Activated naive CD8-positive, alpha-beta T cell treated with anti-CD3 and anti-CD28 coated beads, Interleukin-2, amount 10 ng/mL, durations not matched to agents 7 days and 5 days (primary cell): ENCODE measurements at regions not wholly inside any gene's neighbourhood (a gene's known extent, or its start where the extent isn't known, plus 50 kb on each side); places are given as distances from the start of the nearest gene placed in this dataset.

ENCODE experiments used
- ATAC-seq: fragments of 150-1000 bp; cut with Tn5 transposase; one replicate; pipeline ENCODE4 v1.10.0; 2021; ENCODE audit warnings: low read depth, moderate library complexity
- POLR2A ChIA-PET: fragments of 350-600 bp; sonication (Branson Sonifier 250); formaldehyde crosslinking; loops from one replicate; lab custom pipeline; 2021; ENCODE audit warnings: antibody characterized with exemption; lab: Charles Lee
- DNase-seq: peaks from one replicate; pipeline ENCODE4 v3.0.0; 2021
- H3K27ac Mint-ChIP-seq: one replicate; pipeline ENCODE4 v1.8.0; 2022; ENCODE audit warnings: mild to moderate bottlenecking, mixed read lengths
- H3K27me3 Mint-ChIP-seq: one replicate; pipeline ENCODE4 v1.8.0; 2022; ENCODE audit warnings: mild to moderate bottlenecking, moderate library complexity, mixed read lengths
- H3K36me3 Mint-ChIP-seq: one replicate; pipeline ENCODE4 v1.8.0; 2021; ENCODE audit warnings: mild to moderate bottlenecking, mixed read lengths
- H3K4me1 Mint-ChIP-seq: one replicate; pipeline ENCODE4 v1.8.0; 2021; ENCODE audit warnings: mixed read lengths
- H3K4me3 Mint-ChIP-seq: one replicate; pipeline ENCODE4 v1.8.0; 2022; ENCODE audit warnings: mild to moderate bottlenecking, moderate library complexity, mixed read lengths
- H3K9me3 Mint-ChIP-seq: one replicate; pipeline ENCODE4 v1.8.0; 2021; ENCODE audit warnings: mixed read lengths

- H3K4me3 Mint-ChIP-seq = peak overlapping the region; percentile 76
- H3K4me1 Mint-ChIP-seq = peaks cover 59% of the 10 kb centered on the region
- no peaks in the 10 kb centered on the region for H3K36me3 Mint-ChIP-seq
- peak overlapping the region; percentile 96 for H3K27ac Mint-ChIP-seq
- ATAC-seq (peak; percentile 83), DNase-seq (peak; percentile 77)
- no peaks in the 10 kb centered on the region for H3K9me3 Mint-ChIP-seq
- POLR2A ChIA-PET = interaction anchor here (0.9 to 1.7 kb wide), 13 partner anchors 10 to 414 kb away, joined by 3 to 18 read pairs (median 5); partner anchors contain the start of gene SLC30A7
- no peaks in the 10 kb centered on the region for H3K27me3 Mint-ChIP-seq
Observed at GRCh38 chr1:101309334-101310311, 72.8 kb downstream of the S1PR1 start.

GRCh38 chr1:101310506-101310905 is 73.7 kb downstream of the S1PR1 start:
- ATAC-seq (peak; percentile 8), DNase-seq (no peak)
- Mint-ChIP-seq H3K9me3 (no peaks in the 10 kb centered on the region), H3K36me3 (no peaks in the 10 kb centered on the region), H3K27ac (peak overlapping the region; percentile 96), H3K27me3 (no peaks in the 10 kb centered on the region), H3K4me3 (peak overlapping the region; percentile 76), H3K4me1 (peaks cover 59% of the 10 kb centered on the region)
- POLR2A ChIA-PET = interaction anchor here (1.5 kb wide), 2 partner anchors 128 to 415 kb away, joined by 4 to 6 read pairs; partner anchors contain the start of gene SLC30A7

- ATAC-seq = no peak
- H3K27ac Mint-ChIP-seq = peak overlapping the region; percentile 96
- H3K27me3 Mint-ChIP-seq = peaks cover 2% of the 10 kb centered on the region
Observed at GRCh38 chr1:101311146-101311920, 74.5 kb downstream of the S1PR1 start.

GRCh38 chr1:101312147-101312546 is 75.3 kb downstream of the S1PR1 start:
- Mint-ChIP-seq H3K27me3 (peaks cover 3% of the 10 kb centered on the region), H3K4me1 (peaks cover 58% of the 10 kb centered on the region), H3K4me3 (peak overlapping the region; percentile 76), H3K27ac (peak overlapping the region; percentile 96), H3K9me3 (no peaks in the 10 kb centered on the region), H3K36me3 (no peaks in the 10 kb centered on the region)
- DNase-seq = peak; percentile 34
- POLR2A ChIA-PET = no interaction called here
- ATAC-seq = no peak

More at GRCh38 chr1:101311146-101311920, 74.5 kb downstream of the S1PR1 start:
- Mint-ChIP-seq H3K4me1 (peaks cover 59% of the 10 kb centered on the region), H3K36me3 (no peaks in the 10 kb centered on the region), H3K9me3 (no peaks in the 10 kb centered on the region), H3K4me3 (peak overlapping the region; percentile 76)
- POLR2A ChIA-PET = no interaction called here
- no peak for DNase-seq

GRCh38 chr1:101313356-101313755 is 76.5 kb downstream of the S1PR1 start:
- H3K36me3 Mint-ChIP-seq = no peaks in the 10 kb centered on the region
- no peak overlapping the region for H3K4me3 Mint-ChIP-seq
- POLR2A ChIA-PET = no interaction called here
- peak overlapping the region; percentile 96 for H3K27ac Mint-ChIP-seq
- no peaks in the 10 kb centered on the region for H3K9me3 Mint-ChIP-seq
- DNase-seq (no peak), ATAC-seq (no peak)
- peaks cover 46% of the 10 kb centered on the region for H3K4me1 Mint-ChIP-seq
- peaks cover 3% of the 10 kb centered on the region for H3K27me3 Mint-ChIP-seq

- Mint-ChIP-seq H3K4me3 (no peak overlapping the region), H3K4me1 (peaks cover 41% of the 10 kb centered on the region), H3K27ac (no peak overlapping the region), H3K36me3 (no peaks in the 10 kb centered on the region), H3K9me3 (no peaks in the 10 kb centered on the region), H3K27me3 (peaks cover 5% of the 10 kb centered on the region)
- no peak for ATAC-seq
- no peak for DNase-seq
- POLR2A ChIA-PET = no interaction called here
Observed at GRCh38 chr1:101314244-101314643, 77.4 kb downstream of the S1PR1 start.

- peaks cover 21% of the 10 kb centered on the region for H3K4me1 Mint-ChIP-seq
- POLR2A ChIA-PET = no interaction called here
- DNase-seq (no peak), ATAC-seq (no peak)
- H3K36me3 Mint-ChIP-seq = no peaks in the 10 kb centered on the region
- no peak overlapping the region for H3K27ac Mint-ChIP-seq
- H3K27me3 Mint-ChIP-seq = peaks cover 5% of the 10 kb centered on the region
- H3K9me3 Mint-ChIP-seq = no peaks in the 10 kb centered on the region
- no peak overlapping the region for H3K4me3 Mint-ChIP-seq
Observed at GRCh38 chr1:101316256-101316655, 79.4 kb downstream of the S1PR1 start.

- Mint-ChIP-seq H3K4me3 (no peak overlapping the region), H3K4me1 (peaks cover 15% of the 10 kb centered on the region), H3K36me3 (no peaks in the 10 kb centered on the region), H3K27me3 (peaks cover 5% of the 10 kb centered on the region), H3K27ac (no peak overlapping the region), H3K9me3 (no peaks in the 10 kb centered on the region)
- POLR2A ChIA-PET = no interaction called here
- DNase-seq = no peak
- ATAC-seq = no peak
Observed at GRCh38 chr1:101316799-101317198, 80.0 kb downstream of the S1PR1 start.

- ATAC-seq (no peak), DNase-seq (no peak)
- Mint-ChIP-seq H3K36me3 (no peaks in the 10 kb centered on the region), H3K9me3 (no peaks in the 10 kb centered on the region), H3K27me3 (peaks cover 5% of the 10 kb centered on the region), H3K4me3 (no peak overlapping the region), H3K4me1 (peaks cover 7% of the 10 kb centered on the region), H3K27ac (no peak overlapping the region)
- POLR2A ChIA-PET = interaction anchor here (0.6 kb wide), 1 partner anchor 40 kb away, joined by 3 read pairs; no protein-coding TSS in a partner anchor
Observed at GRCh38 chr1:101317590-101317989, 80.8 kb downstream of the S1PR1 start.

- POLR2A ChIA-PET = no interaction called here
- H3K36me3 Mint-ChIP-seq = peaks cover 2% of the 10 kb centered on the region
- H3K4me1 Mint-ChIP-seq = no peaks in the 10 kb centered on the region
- no peak overlapping the region for H3K27ac Mint-ChIP-seq
- no peak overlapping the region for H3K4me3 Mint-ChIP-seq
- peaks cover 12% of the 10 kb centered on the region for H3K27me3 Mint-ChIP-seq
- peaks cover 1% of the 10 kb centered on the region for H3K9me3 Mint-ChIP-seq
- DNase-seq (no peak), ATAC-seq (no peak)
Observed at GRCh38 chr1:101323535-101323934, 86.7 kb downstream of the S1PR1 start.

GRCh38 chr1:101325144-101325543 is 88.3 kb downstream of the S1PR1 start:
- H3K27ac Mint-ChIP-seq = no peak overlapping the region
- DNase-seq = no peak
- H3K4me3 Mint-ChIP-seq = no peak overlapping the region
- peaks cover 2% of the 10 kb centered on the region for H3K36me3 Mint-ChIP-seq
- peaks cover 1% of the 10 kb centered on the region for H3K9me3 Mint-ChIP-seq
- no peaks in the 10 kb centered on the region for H3K4me1 Mint-ChIP-seq
- POLR2A ChIA-PET = no interaction called here
- ATAC-seq = no peak
- H3K27me3 Mint-ChIP-seq = peaks cover 12% of the 10 kb centered on the region

GRCh38 chr1:101330427-101331130 is 93.8 kb downstream of the S1PR1 start:
- H3K27ac Mint-ChIP-seq = no peak overlapping the region
- H3K4me1 Mint-ChIP-seq = peaks cover 18% of the 10 kb centered on the region

GRCh38 chr1:101331794-101332193 is 95.0 kb downstream of the S1PR1 start:
- peaks cover 2% of the 10 kb centered on the region for H3K27me3 Mint-ChIP-seq
- H3K9me3 Mint-ChIP-seq = peaks cover 25% of the 10 kb centered on the region
- DNase-seq (no peak), ATAC-seq (no peak)
- H3K27ac Mint-ChIP-seq = no peak overlapping the region
- POLR2A ChIA-PET = no interaction called here
- peaks cover 18% of the 10 kb centered on the region for H3K4me1 Mint-ChIP-seq
- no peak overlapping the region for H3K4me3 Mint-ChIP-seq
- peaks cover 20% of the 10 kb centered on the region for H3K36me3 Mint-ChIP-seq

More at GRCh38 chr1:101330427-101331130, 93.8 kb downstream of the S1PR1 start:
- POLR2A ChIA-PET = no interaction called here
- H3K4me3 Mint-ChIP-seq = no peak overlapping the region
- peaks cover 20% of the 10 kb centered on the region for H3K9me3 Mint-ChIP-seq
- no peak for ATAC-seq
- peaks cover 18% of the 10 kb centered on the region for H3K36me3 Mint-ChIP-seq
- DNase-seq = no peak
- peaks cover 4% of the 10 kb centered on the region for H3K27me3 Mint-ChIP-seq
